ENCODE measurements at regions not wholly inside any gene's neighbourhood (a gene's known extent, or its start where the extent isn't known, plus 50 kb on each side); places are given as distances from the start of the nearest gene placed in this dataset.

GRCh38 chr12:27161458-27162228 is 79.3 kb upstream of the C12orf71 start:
- Histone ChIP-seq H3K4me2 (ENCODE audit: insufficient read depth, low read length) (no peak overlapping the region), H3K27ac (ENCODE audit: low read depth, low read length) (no peak overlapping the region)

DNA sequence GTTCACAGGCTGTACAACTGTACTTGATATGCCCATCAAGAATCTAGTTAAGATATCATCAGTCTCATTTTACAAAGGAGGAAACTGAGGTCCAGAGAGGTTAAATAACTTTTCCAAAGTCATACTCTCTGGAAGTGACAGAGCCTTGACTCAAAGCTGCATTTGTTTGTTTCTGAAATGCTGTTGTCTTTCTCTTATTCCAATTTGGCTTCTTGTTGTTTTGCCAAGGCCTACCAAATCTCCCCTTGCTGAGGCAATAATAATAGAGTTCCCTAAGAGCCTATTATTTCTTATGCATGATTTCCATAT is 79.8 kb upstream of the C12orf71 start:
- Histone ChIP-seq H2AFZ (ENCODE audit: low read length) (no peak overlapping the region), H4K20me1 (ENCODE audit: insufficient read depth, low read length) (no peaks in the 10 kb centered on the region), H3K27me3 (ENCODE audit: insufficient read depth, low read length) (no peaks in the 10 kb centered on the region), H3K27ac (ENCODE audit: low read depth, low read length) (no peak overlapping the region), H3K9me3 (ENCODE audit: low read depth, low read length) (no peaks in the 10 kb centered on the region), H3K79me2 (ENCODE audit: insufficient read depth, low read length) (no peaks in the 10 kb centered on the region), H3K4me1 (ENCODE audit: insufficient read depth, low read length) (peaks cover 7% of the 10 kb centered on the region), H3K4me2 (ENCODE audit: insufficient read depth, low read length) (no peak overlapping the region), H3K4me3 (ENCODE audit: insufficient read depth, low read length) (no peak overlapping the region), H3K36me3 (ENCODE audit: insufficient read depth, low read length) (no peaks in the 10 kb centered on the region)
- no peak for DNase-seq (ENCODE audit: insufficient read length, low spot score, missing footprints)
- TF ChIP-seq, protein P1, sequence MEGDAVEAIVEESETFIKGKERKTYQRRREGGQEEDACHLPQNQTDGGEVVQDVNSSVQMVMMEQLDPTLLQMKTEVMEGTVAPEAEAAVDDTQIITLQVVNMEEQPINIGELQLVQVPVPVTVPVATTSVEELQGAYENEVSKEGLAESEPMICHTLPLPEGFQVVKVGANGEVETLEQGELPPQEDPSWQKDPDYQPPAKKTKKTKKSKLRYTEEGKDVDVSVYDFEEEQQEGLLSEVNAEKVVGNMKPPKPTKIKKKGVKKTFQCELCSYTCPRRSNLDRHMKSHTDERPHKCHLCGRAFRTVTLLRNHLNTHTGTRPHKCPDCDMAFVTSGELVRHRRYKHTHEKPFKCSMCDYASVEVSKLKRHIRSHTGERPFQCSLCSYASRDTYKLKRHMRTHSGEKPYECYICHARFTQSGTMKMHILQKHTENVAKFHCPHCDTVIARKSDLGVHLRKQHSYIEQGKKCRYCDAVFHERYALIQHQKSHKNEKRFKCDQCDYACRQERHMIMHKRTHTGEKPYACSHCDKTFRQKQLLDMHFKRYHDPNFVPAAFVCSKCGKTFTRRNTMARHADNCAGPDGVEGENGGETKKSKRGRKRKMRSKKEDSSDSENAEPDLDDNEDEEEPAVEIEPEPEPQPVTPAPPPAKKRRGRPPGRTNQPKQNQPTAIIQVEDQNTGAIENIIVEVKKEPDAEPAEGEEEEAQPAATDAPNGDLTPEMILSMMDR (IDR thresholded peaks at IDR 0.05; ENCODE audit: extremely low read depth, low read depth, low read length), result no peak

More at GRCh38 chr12:27161458-27162228, 79.3 kb upstream of the C12orf71 start:
- TF ChIP-seq, protein P1 (IDR thresholded peaks at IDR 0.05; ENCODE audit: extremely low read depth, low read depth, low read length), result no peak
- H3K9me3 ChIP-seq (ENCODE audit: low read depth, low read length), result no peaks in the 10 kb centered on the region
- H3K27me3 ChIP-seq (ENCODE audit: insufficient read depth, low read length), result no peaks in the 10 kb centered on the region
- H3K79me2 ChIP-seq (ENCODE audit: insufficient read depth, low read length), result no peaks in the 10 kb centered on the region
- H3K36me3 ChIP-seq (ENCODE audit: insufficient read depth, low read length), result no peaks in the 10 kb centered on the region
- DNase-seq (ENCODE audit: insufficient read length, low spot score, missing footprints), result no peak
- no peak overlapping the region for H3K4me3 ChIP-seq (ENCODE audit: insufficient read depth, low read length)
- H3K4me1 ChIP-seq (ENCODE audit: insufficient read depth, low read length), result peaks cover 7% of the 10 kb centered on the region
- H2AFZ ChIP-seq (ENCODE audit: low read length), result peak overlapping the region; percentile 17
- H4K20me1 ChIP-seq (ENCODE audit: insufficient read depth, low read length), result no peaks in the 10 kb centered on the region

DNA sequence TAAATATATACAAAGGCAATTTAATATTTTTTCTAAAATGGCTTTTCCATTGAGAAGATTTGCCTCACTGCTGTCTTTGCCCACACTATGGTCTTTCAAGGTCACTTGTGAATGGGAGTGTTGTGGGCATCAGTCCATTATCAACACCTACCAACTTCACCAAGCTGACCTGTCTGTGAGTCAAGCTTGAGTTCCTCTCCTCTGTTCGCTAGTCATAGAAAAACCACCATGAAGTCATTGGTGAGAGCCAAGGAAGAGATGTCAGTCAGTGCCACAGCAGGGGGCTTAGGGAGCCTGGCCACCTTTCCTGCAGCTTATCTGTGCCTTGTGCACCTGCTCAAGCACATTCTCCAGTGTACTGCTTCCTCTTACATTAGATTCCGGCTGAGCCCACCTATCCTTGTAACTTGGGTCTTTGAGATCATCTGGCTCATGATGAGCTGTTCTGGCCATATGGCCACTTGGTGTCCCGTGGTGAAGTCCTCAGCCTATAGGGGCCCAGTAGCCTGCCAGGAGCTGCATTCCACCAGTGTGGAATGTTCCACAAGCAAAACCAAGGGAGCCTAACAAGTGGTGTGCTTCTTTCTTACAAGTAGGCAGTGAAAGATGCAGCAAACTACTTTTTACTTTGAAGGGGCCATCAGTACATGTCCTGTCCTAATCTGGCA is 80.8 kb upstream of the C12orf71 start:
- Histone ChIP-seq H2AFZ (ENCODE audit: low read length) (no peak overlapping the region), H3K4me2 (ENCODE audit: insufficient read depth, low read length) (no peak overlapping the region)

GRCh38 chr12:27163894-27164293 is 80.2 kb upstream of the STK38L start:
- DNase-seq (ENCODE audit: insufficient read length, low spot score, missing footprints), result no peak
- TF ChIP-seq, protein P1 (IDR thresholded peaks at IDR 0.05; ENCODE audit: extremely low read depth, low read depth, low read length), result no peak
- Histone ChIP-seq H3K36me3 (ENCODE audit: insufficient read depth, low read length) (no peaks in the 10 kb centered on the region), H3K27me3 (ENCODE audit: insufficient read depth, low read length) (no peaks in the 10 kb centered on the region), H2AFZ (ENCODE audit: low read length) (no peak overlapping the region), H3K4me1 (ENCODE audit: insufficient read depth, low read length) (peaks cover 7% of the 10 kb centered on the region), H3K9me3 (ENCODE audit: low read depth, low read length) (no peaks in the 10 kb centered on the region), H3K4me2 (ENCODE audit: insufficient read depth, low read length) (no peak overlapping the region), H3K79me2 (ENCODE audit: insufficient read depth, low read length) (no peaks in the 10 kb centered on the region), H3K27ac (ENCODE audit: low read depth, low read length) (no peak overlapping the region), H4K20me1 (ENCODE audit: insufficient read depth, low read length) (no peaks in the 10 kb centered on the region), H3K4me3 (ENCODE audit: insufficient read depth, low read length) (no peak overlapping the region)

More for the DNA sequence above, 80.8 kb upstream of the C12orf71 start:
- DNase-seq (ENCODE audit: insufficient read length, low spot score, missing footprints), result peak; percentile 85
- H3K4me3 ChIP-seq (ENCODE audit: insufficient read depth, low read length), result no peak overlapping the region
- H3K4me1 ChIP-seq (ENCODE audit: insufficient read depth, low read length), result peaks cover 7% of the 10 kb centered on the region
- TF ChIP-seq, protein P1 (IDR thresholded peaks at IDR 0.05; ENCODE audit: extremely low read depth, low read depth, low read length), result no peak
- no peaks in the 10 kb centered on the region for H3K79me2 ChIP-seq (ENCODE audit: insufficient read depth, low read length)
- H3K27me3 ChIP-seq (ENCODE audit: insufficient read depth, low read length), result no peaks in the 10 kb centered on the region
- H3K27ac ChIP-seq (ENCODE audit: low read depth, low read length), result no peak overlapping the region
- no peaks in the 10 kb centered on the region for H3K36me3 ChIP-seq (ENCODE audit: insufficient read depth, low read length)
- no peaks in the 10 kb centered on the region for H4K20me1 ChIP-seq (ENCODE audit: insufficient read depth, low read length)
- no peaks in the 10 kb centered on the region for H3K9me3 ChIP-seq (ENCODE audit: low read depth, low read length)

Data from osteoblast (primary cell).